Peyer's patch (tissue), 4 donors: ENCODE measurements at regions not wholly inside any gene's neighbourhood (a gene's known extent, or its start where the extent isn't known, plus 50 kb on each side); places are given as distances from the start of the nearest gene placed in this dataset.

ENCODE experiments used
- POLR2A ChIP-seq, 2 donors: fragments of 450-650 bp; IDR thresholded peaks; one replicate each; pipeline ENCODE4 v1.5.1; 2017; ENCODE audit warnings: antibody characterized with exemption in 2 of 2, mild to moderate bottlenecking in 2 of 2, moderate library complexity in 2 of 2
- TF ChIP-seq, protein P1 (sequence below), 6 experiments: fragments of 450-650 bp in 4 of 6; fragments of 200-600 bp in 2 of 6; sonication (generic) in 1 of 6; IDR thresholded peaks; one replicate each; pipeline ENCODE4 v1.5.1; 2017 to 2019; ENCODE audit warnings: antibody characterized with exemption in 6 of 6, mild to moderate bottlenecking in 3 of 6, moderate library complexity in 1 of 6

- TF ChIP-seq, protein P1, sequence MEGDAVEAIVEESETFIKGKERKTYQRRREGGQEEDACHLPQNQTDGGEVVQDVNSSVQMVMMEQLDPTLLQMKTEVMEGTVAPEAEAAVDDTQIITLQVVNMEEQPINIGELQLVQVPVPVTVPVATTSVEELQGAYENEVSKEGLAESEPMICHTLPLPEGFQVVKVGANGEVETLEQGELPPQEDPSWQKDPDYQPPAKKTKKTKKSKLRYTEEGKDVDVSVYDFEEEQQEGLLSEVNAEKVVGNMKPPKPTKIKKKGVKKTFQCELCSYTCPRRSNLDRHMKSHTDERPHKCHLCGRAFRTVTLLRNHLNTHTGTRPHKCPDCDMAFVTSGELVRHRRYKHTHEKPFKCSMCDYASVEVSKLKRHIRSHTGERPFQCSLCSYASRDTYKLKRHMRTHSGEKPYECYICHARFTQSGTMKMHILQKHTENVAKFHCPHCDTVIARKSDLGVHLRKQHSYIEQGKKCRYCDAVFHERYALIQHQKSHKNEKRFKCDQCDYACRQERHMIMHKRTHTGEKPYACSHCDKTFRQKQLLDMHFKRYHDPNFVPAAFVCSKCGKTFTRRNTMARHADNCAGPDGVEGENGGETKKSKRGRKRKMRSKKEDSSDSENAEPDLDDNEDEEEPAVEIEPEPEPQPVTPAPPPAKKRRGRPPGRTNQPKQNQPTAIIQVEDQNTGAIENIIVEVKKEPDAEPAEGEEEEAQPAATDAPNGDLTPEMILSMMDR (IDR thresholded peaks at IDR 0.05): no peak
- no peak for TF ChIP-seq POLR2A (IDR thresholded peaks at IDR 0.05)
Observed at GRCh38 chr10:20354166-20354565, 537.9 kb downstream of the PLXDC2 start.
